NCI-H524 treated with DMSO at 0.1 percent for 48 hours (cell line): ENCODE measurements at regions not wholly inside any gene's neighbourhood (a gene's known extent, or its start where the extent isn't known, plus 50 kb on each side); places are given as distances from the start of the nearest gene placed in this dataset.
"Not testable (repeated sequence)": the region's sequence is repeated elsewhere in the genome, so short reads cannot be mapped to it uniquely, and the experiment has no call there.

ENCODE experiments used
- DNase-seq: peaks from one replicate; lab custom pipeline; 2025; lab: John Stamatoyannopoulos, UW

DNA sequence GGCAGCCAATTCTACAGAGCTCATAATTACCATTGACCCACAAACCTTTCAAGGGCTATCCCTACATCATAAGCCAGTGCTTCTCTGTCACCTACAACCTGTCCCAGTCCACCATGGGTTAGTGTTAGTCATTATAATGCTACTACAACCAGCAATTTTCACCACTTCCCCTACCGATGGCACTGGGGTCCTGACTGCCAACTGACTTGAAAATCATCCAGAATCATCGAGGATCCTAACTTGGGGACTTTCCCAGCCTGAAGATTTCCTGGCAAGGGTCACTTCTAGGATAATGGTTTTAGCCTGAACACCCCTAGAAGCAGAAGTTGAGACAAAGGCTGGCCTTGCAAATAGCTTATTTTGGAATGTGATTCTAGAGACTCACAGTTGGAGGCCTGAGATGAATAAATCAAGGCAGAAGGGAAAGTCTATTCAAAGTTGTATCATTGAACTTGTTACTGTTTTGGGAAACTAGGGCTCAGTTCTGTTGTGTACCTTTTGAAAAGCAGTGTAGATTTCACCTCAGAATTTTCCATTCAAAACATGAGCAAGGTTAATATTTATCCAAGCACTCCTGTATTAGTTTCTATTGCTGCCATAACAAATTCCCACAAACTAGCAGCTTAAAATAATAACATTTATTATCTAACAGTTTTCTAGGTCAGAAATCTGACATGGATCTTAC lies 633.0 kb downstream of the LRRC70 start:
- DNase-seq, result no peak

DNA sequence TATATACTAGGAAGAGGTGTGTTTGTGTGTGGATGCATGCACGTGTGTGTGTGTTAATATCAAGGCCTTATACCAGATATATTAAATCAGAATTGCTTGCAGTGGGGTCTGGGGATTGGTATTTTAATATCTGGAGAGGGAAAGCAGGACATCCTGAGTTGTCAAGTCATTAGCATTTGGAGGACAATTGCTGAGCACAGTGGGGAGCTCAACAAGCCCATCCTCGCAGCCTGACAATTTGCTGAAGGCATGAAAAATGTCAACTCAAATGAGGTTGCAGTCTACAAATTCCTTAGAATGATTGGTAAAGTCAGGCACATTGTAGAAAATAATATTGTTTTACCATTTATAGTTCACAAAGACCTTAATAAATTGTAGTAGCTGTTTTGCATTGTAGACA lies 627.4 kb downstream of the LRRC70 start:
- no peak for DNase-seq

DNA sequence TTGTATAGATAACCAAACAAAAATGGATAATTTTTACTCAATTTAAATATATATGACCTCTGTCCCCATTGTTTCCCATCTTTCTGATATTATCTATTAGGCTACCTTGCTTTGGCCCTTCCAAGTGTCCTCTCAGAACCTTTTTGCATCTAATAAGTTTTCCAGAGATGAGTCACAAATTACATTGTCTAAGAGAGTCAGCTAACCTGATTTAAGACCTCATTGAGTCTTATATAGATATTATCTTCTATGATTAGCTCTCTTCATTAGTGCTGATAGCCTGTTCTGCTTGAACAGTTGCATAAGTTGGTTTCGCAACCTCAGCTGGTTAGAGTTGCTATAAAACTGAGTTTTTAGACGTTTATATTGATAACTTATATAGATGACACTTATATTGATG lies 623.1 kb downstream of the LRRC70 start:
- no peak for DNase-seq

DNA sequence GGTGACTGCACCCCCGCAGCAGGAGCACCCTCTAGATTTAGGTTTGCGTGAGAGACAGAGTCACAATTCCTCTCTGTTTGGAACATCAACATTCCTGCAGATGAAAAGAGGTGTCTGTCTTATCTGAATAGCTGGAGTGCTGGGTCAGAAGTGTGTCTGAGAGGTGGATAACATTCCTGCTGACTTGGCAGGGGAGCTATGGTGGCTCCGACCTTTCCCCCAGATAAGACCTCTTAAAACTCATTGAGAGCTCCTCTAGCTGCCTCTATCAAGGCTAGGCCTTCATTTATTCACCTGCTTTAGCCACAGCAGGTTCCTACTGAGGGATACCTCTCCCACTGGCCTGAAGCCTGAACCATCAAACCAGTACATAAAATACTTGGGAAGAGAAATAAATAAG lies 615.5 kb downstream of the LRRC70 start:
- DNase-seq, result no peak

DNA sequence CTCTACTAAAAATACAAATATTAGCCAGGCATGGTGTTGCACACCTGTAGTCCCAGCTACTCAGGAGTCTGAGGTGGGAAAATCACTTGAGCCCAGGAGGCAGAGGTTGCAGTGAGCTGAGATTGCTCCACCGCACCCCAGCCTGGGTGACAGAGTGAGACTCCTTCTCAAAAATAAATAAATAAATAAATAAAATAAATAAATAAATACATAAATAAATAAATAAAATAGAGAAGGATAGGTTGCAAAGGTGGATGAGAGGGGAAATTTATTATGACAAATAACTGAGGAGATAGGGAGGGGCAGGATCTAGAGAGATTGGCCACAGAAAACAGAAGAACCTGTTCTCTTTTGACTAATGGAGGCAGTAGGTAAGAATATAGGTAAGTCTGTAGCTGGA lies 601.6 kb downstream of the LRRC70 start:
- not testable (repeated sequence) for DNase-seq

DNA sequence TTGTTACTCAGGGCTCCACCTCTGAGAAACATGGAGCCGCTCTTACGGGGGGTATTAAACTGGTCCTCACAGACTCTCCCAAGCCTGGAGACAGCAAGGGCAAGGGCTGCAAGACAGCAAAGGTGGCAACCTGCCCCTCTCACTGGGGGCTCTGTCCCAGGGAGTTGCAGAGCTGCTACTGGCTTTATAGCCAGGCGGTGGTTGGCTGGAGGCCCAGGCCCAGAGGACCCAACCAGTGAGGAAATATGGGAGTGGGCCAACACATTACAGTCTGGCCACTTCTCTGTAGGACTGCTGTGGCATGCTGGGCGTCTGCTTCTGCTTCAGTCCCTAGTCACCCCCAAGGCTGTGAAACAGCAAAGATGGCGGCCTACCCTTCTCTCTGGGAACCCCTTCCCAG lies 597.2 kb downstream of the LRRC70 start:
- DNase-seq, result no peak

DNA sequence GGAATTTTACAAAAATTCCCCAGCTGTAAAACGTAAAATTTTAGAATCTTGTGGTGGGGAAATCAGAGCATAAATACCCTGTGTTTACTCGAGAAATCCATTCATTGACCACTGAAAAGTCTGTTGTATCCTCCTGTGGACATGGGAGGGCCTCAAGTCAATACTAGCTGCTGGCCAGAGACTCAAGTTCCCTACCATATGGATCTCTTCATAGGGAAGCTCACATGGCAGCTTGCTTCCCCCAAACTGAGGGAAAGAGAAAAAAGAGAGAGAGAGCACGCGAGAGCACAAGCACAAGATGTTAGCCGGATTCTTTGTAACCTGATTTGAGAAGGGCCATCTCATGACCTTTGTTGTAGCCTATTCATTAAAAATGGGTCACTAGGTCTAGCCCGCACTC lies 591.9 kb downstream of the LRRC70 start:
- DNase-seq, result no peak

DNA sequence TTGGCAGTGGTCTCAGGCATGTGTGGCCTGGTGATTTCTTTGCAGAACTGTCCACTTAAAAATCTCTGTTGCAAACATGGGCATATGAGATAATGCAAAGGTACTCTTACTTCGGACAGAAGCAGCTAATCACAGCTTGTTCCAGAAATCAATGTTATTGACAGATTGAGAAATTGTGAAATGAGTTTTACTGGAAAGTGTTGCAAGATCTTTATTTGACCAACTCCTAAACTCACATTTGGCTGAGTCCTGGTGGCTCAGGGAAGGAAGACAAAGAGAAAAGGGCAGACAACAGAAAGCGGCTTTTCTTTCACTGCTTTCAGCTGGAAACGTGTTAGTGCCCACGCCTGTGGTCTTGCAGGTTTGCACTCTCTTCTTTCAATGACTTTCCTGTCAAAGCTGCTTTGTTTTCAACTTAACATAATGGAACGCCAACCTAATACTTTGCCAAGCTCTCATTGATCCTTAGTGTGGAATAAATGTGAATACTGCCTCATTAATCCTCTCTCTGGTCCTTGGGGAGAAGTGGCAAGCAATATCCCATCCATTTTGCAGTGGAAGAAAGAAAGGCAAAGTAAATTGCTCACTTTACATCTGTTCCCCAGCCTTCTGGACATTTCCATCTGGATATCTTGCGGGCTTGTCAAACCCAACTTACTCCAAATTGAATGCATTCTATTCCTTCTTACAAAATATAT lies 586.4 kb downstream of the LRRC70 start:
- DNase-seq, result no peak

DNA sequence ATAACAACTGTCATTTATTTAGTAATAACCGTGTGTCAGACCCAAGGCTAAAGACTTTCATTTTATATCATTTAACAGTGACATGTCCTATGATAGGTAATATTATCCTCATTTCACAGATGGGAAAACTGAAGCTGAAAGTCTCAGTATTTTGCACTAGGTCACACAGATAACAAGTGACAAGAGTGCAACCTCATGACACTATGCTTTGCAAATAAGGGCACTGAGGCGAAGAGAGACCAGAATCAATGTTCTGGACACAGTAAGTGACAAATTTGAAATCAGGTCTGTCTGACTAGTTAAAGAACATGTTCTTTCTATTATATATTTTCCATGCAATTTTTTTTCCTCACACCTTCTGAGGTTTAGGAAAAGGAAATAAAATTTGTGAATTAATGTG lies 585.7 kb downstream of the LRRC70 start:
- no peak for DNase-seq

DNA sequence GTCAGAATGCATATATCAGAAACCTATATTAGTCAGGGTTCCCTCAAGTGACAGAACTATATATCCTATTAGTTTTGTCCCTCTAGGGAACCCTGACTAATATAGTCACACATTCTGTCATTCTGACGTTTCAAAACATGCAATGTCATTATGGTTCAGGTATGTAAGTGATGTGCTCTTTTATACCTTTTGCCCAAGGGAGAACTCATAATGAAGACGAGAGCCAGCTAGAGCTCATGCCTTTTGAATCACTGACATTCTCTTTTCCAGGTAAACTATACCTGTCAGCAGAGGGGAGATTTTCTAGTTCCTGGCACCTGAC lies 576.7 kb downstream of the LRRC70 start:
- no peak for DNase-seq

DNA sequence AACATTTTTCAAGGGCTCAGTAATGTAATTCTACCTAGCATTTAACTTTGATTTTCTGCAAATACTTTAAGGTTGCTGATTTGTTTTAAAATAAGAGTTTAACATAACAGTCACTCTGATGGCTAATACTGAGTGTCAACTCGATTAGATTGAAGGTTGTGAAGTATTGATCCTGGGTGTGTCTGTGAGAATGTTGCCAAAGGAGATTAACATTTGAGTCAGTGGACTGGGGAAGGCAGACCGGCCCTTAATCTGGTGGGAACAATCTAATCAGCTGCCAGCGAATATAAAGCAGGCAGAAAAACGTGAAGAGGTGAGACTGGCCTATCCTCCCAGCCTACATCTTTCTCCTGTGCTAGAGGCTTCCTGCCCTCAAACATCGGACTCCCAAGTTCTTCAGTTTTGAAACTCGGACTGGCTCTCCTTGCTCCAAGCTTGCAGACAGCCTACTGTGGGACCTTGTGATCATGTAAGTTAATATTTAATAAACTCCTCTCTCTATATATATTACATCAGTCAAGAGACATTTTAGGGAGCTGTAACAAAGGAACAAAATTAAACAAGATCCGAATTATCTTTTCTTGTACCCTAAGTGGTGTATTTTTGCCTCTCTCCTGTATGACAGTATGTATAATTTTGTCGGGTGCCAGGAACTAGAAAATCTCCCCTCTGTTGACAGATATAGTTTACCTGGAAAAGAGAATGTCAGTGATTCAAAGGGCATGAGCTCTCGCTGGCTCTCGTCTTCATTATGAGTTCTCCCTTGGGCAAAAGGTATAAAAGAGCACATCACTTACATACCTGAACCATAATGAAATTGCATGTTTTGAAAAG lies 576.1 kb downstream of the LRRC70 start:
- DNase-seq, result no peak

DNA sequence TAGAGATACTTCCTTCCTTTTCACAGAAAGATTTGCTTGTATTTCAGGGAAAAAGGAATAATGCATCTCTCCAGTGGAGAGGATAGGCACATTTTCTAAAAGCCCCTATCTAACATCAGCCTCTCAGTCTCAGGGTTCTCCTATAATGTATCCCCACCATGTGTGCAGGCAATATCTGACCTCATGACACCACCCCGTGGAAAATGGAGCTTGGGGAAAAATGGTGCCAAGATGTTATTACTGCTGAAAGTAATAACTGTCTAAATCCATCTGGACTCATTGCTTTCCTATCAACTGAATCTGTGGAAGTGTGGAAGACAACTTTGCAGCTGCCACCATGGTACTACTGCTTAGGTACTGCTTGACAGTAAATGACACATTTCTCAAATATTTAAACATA lies 574.3 kb downstream of the LRRC70 start:
- no peak for DNase-seq

DNA sequence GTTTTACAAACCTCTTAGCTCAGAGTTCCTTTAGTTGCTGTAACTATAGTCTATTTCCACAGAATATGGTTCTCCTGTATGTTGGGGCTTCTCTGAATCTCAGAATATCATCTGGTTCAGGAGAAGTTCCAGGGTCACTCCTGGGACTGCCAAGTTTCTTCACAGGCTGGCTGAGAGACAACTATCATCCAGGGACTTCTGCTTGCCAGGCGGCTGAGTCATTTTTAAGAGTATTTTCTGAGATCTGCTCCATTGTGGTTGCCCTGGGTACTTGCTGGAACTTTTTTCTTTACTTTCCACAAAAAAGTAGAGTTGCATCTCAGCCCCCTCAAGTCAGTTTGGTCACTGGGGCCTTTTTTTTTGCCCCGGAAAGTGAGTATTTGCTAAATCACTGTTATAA lies 566.5 kb downstream of the LRRC70 start:
- DNase-seq, result no peak

DNA sequence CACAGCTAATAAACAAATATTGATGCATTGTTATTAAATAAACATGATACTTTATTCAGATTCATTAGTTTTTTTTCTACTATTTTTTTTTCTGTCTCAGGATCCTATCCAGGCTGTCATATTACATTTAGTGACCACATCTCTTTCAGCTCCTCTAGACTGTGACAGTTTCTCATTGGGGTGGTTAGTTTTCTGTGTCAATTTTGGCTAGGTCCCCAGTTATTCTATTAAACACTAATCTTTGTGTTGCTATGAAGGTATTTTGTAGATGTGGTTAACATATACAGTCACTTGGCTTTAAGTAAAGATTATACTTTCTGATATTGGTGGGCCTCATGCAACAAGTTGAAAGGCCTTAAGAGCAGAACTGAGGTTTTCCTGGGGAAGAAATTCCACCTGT lies 563.0 kb downstream of the LRRC70 start:
- no peak for DNase-seq

DNA sequence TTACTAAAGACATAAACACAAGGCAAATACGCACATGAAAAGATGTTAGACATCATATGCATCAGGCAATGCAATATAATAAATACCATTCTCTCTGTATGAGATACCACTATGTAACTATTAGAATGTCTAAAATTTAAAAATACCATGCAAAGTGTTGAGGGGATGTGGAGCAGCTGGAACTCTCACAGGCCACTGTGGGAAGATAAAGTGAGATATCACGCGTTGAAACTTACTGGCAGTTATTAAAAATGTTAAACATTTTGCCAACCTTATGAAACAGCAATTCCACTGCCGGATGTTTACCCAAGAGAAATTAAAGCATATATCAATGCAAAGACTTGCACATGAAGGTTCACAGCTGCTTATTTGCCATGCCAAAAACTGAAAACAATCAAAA lies 556.7 kb downstream of the LRRC70 start:
- no peak for DNase-seq

DNA sequence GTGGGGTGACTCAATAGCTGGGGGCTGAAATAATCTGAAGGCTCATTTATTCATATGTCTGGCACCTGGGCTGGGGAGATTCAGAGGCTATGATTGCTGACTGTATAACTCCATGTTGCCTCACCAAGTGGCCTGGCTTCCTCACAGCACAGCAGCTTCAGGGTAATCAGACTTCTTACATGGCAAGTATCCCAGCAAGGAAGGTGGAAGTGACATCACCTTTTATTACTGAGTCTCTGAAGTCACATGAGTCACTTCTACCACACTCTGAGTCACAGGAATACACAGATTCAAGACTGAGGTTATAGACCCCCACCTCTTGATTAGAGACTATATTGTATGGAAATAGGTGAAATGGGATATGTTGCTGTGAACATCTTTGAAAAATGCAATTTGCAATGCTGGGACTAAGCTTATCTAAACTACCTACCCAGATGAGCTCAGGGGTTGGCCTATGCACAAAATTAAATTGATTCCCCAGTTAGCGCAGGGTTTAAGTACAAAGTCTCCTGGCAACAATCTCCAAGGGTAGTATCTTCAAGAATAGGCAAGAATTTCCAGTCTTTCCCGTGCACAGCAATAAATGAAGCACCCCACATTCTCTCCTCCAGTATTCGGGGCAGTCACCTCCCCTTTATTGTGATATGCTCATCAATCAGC lies 553.1 kb downstream of the LRRC70 start:
- no peak for DNase-seq

DNA sequence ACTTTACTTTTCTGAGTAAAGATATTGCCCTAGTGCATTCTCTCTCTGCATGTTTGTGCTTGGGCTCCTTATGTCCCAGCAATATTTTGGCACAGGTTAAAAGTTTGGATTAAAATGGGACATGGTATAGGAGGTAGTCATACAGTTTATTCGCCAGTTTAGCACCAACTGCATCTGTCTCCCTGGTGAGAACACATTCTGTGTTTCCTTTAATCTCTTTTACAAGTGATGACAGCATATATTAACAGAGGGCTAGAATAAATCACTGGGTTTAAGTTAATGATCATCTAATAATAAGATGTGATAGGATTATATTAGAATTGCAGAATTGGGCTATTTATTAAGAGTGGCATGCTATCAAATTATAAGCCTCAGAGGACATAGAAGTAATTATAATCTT lies 550.1 kb downstream of the LRRC70 start:
- no peak for DNase-seq

DNA sequence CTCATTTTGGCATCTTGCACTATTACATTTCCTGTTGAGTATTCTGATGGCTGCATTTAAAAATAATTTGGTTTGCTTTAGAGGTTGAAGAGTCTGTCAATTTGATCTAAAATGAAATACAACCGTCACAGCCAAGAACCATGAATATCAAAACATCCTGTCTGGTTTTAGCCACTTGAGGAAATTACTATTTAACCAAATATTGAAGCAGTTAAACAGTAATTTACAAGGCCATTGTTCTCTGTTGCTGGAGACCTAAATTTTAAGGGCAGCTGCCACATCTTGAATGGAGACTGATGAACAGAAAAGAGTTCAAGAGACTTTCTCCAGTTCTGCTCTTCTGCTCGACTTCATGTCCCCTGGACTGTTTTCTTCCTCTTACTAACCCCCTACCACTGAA lies 549.4 kb downstream of the LRRC70 start:
- no peak for DNase-seq

DNA sequence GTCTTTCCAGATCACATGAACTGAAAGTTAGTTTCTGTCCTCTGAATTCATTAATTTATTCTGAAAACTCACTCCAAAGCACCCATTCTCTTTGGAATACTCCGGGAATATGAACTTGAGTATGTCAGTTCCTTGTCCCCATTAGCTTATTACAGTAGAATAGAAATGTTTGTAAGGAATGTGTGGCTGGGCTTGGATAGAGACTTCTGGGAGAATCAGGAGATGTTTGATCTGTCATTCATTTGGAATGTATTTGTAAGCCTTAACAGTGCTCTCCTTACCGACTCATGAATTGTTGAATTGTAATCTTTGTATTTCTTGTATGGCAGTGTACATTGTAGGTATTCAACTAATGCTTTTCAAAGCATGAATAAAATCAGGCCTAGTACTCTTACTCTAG lies 548.4 kb downstream of the LRRC70 start:
- no peak for DNase-seq

DNA sequence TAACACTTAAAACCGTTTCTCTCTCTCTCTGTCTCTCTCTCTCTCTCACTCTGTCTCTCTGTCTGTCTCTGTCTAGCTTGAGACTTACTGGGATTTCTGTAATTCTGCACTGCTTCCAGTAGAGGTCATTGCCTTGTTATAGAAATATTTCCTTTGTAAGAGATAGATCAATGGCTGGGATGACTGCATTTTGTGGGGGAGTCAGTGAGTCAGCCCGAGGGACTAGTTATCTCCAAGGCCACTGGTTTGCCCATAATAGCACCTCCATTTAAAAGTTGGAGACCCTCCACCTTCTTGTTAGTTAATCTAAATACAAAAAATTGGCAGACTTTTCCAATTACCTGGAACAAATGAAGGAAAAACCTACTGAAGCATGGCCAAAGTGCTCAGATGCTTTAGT lies 547.2 kb downstream of the LRRC70 start:
- no peak for DNase-seq

DNA sequence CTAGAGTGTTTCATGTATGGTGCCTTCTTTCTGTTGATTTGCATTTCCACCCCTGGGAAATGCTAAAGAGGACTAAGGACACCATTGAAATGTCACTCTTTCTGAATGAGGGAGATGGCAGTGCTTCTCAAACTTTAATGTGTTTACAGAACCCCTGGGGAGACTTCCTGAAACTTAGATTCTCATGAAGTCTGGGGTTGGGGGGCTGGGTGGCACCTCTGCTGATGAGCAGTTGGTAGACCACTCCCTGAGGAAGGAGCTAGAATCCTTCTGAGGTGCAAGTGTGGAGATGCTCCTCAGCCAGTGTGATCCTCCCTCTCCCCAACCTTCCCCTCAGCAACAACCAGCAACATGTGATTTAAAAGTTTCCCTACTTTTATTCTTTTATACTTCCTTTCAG lies 546.8 kb downstream of the LRRC70 start:
- no peak for DNase-seq

DNA sequence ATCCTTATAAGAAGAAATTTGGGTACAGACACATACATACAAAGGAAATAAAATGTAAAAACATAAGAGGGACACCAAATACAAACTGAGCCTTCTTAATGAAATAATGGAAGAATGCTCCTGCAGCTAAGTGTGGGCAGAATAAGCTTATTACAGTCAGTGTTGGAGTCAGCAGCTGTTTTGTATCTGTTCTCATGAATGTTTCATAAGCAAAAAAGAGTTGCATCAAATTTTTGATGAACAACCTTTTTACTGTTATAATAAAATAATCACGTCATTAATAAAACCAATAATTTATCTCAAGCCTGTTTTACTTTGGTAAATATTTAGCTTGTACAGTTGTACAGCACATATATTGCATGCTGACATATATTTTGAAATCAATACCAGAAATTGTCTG lies 545.6 kb downstream of the LRRC70 start:
- no peak for DNase-seq

DNA sequence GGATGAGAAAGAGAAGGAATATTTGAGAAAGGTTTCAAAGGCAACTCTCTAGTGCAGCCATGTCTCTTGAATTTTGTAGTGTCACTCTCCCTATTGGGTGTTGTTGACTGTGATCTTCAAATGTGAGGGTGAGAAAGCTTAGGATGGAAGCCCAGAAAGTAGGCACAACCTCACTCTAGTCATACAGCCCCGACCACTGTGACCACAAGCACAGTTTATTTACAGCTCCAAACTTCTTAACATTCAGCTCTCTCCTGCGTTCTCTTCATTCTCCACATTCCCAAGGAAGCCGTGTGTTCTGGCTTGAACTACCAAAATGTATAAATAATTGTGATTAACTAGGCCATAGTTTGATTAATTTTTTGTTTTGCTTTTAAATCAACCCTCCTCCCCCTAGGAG lies 542.9 kb downstream of the LRRC70 start:
- no peak for DNase-seq
